GM23338 (cell line): ENCODE measurements at regions not wholly inside any gene's neighbourhood (a gene's known extent, or its start where the extent isn't known, plus 50 kb on each side); places are given as distances from the start of the nearest gene placed in this dataset.

Experiments used
- ATAC-seq: fragments of 200-7000 bp; cut with Tn5 transposase; 3 replicates; pipeline ENCODE4 v1.9.1; 2020
- DNase-seq: peaks from one replicate; pipeline ENCODE4 v3.0.0-alpha.2; 2015; ENCODE audit warnings: low spot score
- H2AFZ ChIP-seq: fragments of 200-600 bp; sonication (generic); 2 replicates; pipeline ENCODE4 v1.8.0; 2016; ENCODE audit warnings: antibody characterized with exemption, mild to moderate bottlenecking, moderate library complexity
- H3F3A ChIP-seq: fragments of 200-600 bp; sonication (generic); replicated peaks from 2 replicates; pipeline ENCODE4 v1.8.0; 2017; ENCODE audit warnings: antibody characterized with exemption, mixed run types, low read depth
- H3K27ac ChIP-seq: fragments of 200-600 bp; sonication (generic); 2 replicates; pipeline ENCODE4 v1.6.1; 2016; ENCODE audit warnings: low read depth
- H3K27me3 ChIP-seq: fragments of 200-600 bp; sonication (generic); 2 replicates; pipeline ENCODE4 v1.8.0; 2016; ENCODE audit warnings: mild to moderate bottlenecking, mixed run types, moderate library complexity; ENCODE audit not compliant: insufficient read depth
- H3K36me3 ChIP-seq: fragments of 200-600 bp; sonication (generic); 2 replicates; pipeline ENCODE4 v1.8.0; 2016; ENCODE audit warnings: mild to moderate bottlenecking; ENCODE audit not compliant: insufficient read depth
- H3K4me1 ChIP-seq: fragments of 200-600 bp; sonication (generic); 2 replicates; pipeline ENCODE4 v1.8.0; 2016; ENCODE audit warnings: mild to moderate bottlenecking, moderate library complexity; ENCODE audit not compliant: insufficient read depth
- H3K4me2 ChIP-seq: fragments of 200-600 bp; sonication (generic); 2 replicates; pipeline ENCODE4 v1.7.1; 2017; ENCODE audit warnings: mixed run types
- H3K4me3 ChIP-seq: fragments of 200-600 bp; sonication (generic); 2 replicates; pipeline ENCODE4 v1.6.1; 2016; ENCODE audit warnings: mixed run types
- H3K79me2 ChIP-seq: fragments of 200-600 bp; sonication (generic); replicated peaks from 2 replicates; pipeline ENCODE4 v1.8.0; 2017; ENCODE audit warnings: mild to moderate bottlenecking; ENCODE audit not compliant: insufficient read depth
- H3K9me2 ChIP-seq: fragments of 200-600 bp; sonication (generic); 2 replicates; pipeline ENCODE4 v1.8.0; 2017; ENCODE audit not compliant: insufficient read depth
- H4K20me1 ChIP-seq: fragments of 200-600 bp; sonication (generic); replicated peaks from 2 replicates; pipeline ENCODE4 v1.8.0; 2017; ENCODE audit warnings: mild to moderate bottlenecking; ENCODE audit not compliant: insufficient read depth
- H3K27ac Mint-ChIP-seq: 2 replicates; pipeline ENCODE4 v1.8.0; 2020; ENCODE audit warnings: inconsistent platforms, mild to moderate bottlenecking, moderate library complexity, mixed read lengths
- H3K27me3 Mint-ChIP-seq: 3 replicates; pipeline ENCODE4 v1.8.0; 2022; ENCODE audit warnings: low read depth, mild to moderate bottlenecking, moderate library complexity, mixed read lengths, inconsistent platforms; ENCODE audit not compliant: insufficient read depth, poor library complexity
- H3K36me3 Mint-ChIP-seq: 3 replicates; pipeline ENCODE4 v1.8.0; 2021; ENCODE audit warnings: low read depth, mild to moderate bottlenecking, inconsistent platforms, moderate library complexity, mixed read lengths
- H3K4me1 Mint-ChIP-seq: 3 replicates; pipeline ENCODE4 v1.8.0; 2020; ENCODE audit warnings: mild to moderate bottlenecking, inconsistent platforms, mixed read lengths
- H3K4me3 Mint-ChIP-seq: 3 replicates; pipeline ENCODE4 v1.8.0; 2021; ENCODE audit warnings: moderate library complexity, mild to moderate bottlenecking, inconsistent platforms, mixed read lengths
- H3K9me3 Mint-ChIP-seq: 3 replicates; pipeline ENCODE4 v1.8.0; 2020; ENCODE audit warnings: moderate library complexity, mild to moderate bottlenecking, inconsistent platforms, mixed read lengths
- CREB1 ChIP-seq: fragments of 250-450 bp; sonication (Bioruptor Pico); IDR thresholded peaks from 2 replicates; pipeline ENCODE4 v1.5.0; 2020; ENCODE audit warnings: low read depth, mild to moderate bottlenecking, moderate library complexity
- ETS1 ChIP-seq: IDR thresholded peaks from 2 replicates; pipeline ENCODE4 v1.6.1; 2016; ENCODE audit warnings: antibody characterized with exemption
- EZH2 ChIP-seq: fragments of 200-600 bp; sonication (generic); IDR thresholded peaks from one replicate; pipeline ENCODE4 v1.8.0; 2017; ENCODE audit warnings: antibody characterized with exemption, mild to moderate bottlenecking, low read depth; ENCODE audit not compliant: unreplicated experiment
- EZH2phosphoT487 ChIP-seq: fragments of 200-600 bp; sonication (generic); IDR thresholded peaks from one replicate; pipeline ENCODE4 v1.8.1; 2018; ENCODE audit warnings: antibody characterized with exemption; ENCODE audit not compliant: unreplicated experiment
- JUNB ChIP-seq: IDR thresholded peaks from one replicate; pipeline ENCODE4 v1.6.1; 2016; ENCODE audit warnings: antibody characterized with exemption; ENCODE audit not compliant: unreplicated experiment
- NANOG ChIP-seq: IDR thresholded peaks from 2 replicates; pipeline ENCODE4 v1.6.1; 2016; ENCODE audit warnings: antibody characterized with exemption, borderline replicate concordance
- POLR2AphosphoS5 ChIP-seq: IDR thresholded peaks from 2 replicates; pipeline ENCODE4 v1.6.1; 2016; ENCODE audit warnings: antibody characterized with exemption, low read depth
- STAT1 ChIP-seq: IDR thresholded peaks from one replicate; pipeline ENCODE4 v1.6.1; 2016; ENCODE audit warnings: antibody characterized with exemption; ENCODE audit not compliant: unreplicated experiment
- ZNF114 ChIP-seq: fragments of 250-450 bp; sonication (Bioruptor Pico); IDR thresholded peaks from 2 replicates; pipeline ENCODE4 v1.5.0; 2020; ENCODE audit warnings: mild to moderate bottlenecking, moderate library complexity
- ZNF331 ChIP-seq: fragments of 250-450 bp; sonication (Bioruptor Pico); IDR thresholded peaks from 2 replicates; pipeline ENCODE4 v1.5.0; 2020; ENCODE audit warnings: low read depth, mild to moderate bottlenecking, moderate library complexity
- TF ChIP-seq, protein P1 (sequence below): IDR thresholded peaks from one replicate; pipeline ENCODE4 v1.6.1; 2018; ENCODE audit warnings: antibody characterized with exemption; ENCODE audit not compliant: unreplicated experiment
- TF ChIP-seq, protein P2 (sequence below), 2 experiments: fragments of 200-600 bp in 1 of 2; sonication (generic) in 1 of 2; conservative IDR thresholded peaks; 2 replicates each; pipeline versions ENCODE4 v1.5.1 to v1.6.1; 2016 to 2017; ENCODE audit warnings: antibody characterized with exemption in 2 of 2, low read depth in 2 of 2, mild to moderate bottlenecking in 2 of 2, moderate library complexity in 1 of 2

GRCh38 chr15:45918839-45919238 lies 284.0 kb downstream of the SQOR start (continued):
- no peak for TF ChIP-seq ZNF114
- TF ChIP-seq, protein P1, sequence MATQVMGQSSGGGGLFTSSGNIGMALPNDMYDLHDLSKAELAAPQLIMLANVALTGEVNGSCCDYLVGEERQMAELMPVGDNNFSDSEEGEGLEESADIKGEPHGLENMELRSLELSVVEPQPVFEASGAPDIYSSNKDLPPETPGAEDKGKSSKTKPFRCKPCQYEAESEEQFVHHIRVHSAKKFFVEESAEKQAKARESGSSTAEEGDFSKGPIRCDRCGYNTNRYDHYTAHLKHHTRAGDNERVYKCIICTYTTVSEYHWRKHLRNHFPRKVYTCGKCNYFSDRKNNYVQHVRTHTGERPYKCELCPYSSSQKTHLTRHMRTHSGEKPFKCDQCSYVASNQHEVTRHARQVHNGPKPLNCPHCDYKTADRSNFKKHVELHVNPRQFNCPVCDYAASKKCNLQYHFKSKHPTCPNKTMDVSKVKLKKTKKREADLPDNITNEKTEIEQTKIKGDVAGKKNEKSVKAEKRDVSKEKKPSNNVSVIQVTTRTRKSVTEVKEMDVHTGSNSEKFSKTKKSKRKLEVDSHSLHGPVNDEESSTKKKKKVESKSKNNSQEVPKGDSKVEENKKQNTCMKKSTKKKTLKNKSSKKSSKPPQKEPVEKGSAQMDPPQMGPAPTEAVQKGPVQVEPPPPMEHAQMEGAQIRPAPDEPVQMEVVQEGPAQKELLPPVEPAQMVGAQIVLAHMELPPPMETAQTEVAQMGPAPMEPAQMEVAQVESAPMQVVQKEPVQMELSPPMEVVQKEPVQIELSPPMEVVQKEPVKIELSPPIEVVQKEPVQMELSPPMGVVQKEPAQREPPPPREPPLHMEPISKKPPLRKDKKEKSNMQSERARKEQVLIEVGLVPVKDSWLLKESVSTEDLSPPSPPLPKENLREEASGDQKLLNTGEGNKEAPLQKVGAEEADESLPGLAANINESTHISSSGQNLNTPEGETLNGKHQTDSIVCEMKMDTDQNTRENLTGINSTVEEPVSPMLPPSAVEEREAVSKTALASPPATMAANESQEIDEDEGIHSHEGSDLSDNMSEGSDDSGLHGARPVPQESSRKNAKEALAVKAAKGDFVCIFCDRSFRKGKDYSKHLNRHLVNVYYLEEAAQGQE, result no peak
- no peak for TF ChIP-seq ZNF331 (CRISPR knock-in tag)
- no peak for TF ChIP-seq JUNB
- TF ChIP-seq, protein P2, sequence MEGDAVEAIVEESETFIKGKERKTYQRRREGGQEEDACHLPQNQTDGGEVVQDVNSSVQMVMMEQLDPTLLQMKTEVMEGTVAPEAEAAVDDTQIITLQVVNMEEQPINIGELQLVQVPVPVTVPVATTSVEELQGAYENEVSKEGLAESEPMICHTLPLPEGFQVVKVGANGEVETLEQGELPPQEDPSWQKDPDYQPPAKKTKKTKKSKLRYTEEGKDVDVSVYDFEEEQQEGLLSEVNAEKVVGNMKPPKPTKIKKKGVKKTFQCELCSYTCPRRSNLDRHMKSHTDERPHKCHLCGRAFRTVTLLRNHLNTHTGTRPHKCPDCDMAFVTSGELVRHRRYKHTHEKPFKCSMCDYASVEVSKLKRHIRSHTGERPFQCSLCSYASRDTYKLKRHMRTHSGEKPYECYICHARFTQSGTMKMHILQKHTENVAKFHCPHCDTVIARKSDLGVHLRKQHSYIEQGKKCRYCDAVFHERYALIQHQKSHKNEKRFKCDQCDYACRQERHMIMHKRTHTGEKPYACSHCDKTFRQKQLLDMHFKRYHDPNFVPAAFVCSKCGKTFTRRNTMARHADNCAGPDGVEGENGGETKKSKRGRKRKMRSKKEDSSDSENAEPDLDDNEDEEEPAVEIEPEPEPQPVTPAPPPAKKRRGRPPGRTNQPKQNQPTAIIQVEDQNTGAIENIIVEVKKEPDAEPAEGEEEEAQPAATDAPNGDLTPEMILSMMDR (conservative IDR thresholded peaks at IDR 0.05; ENCODE audit: low read depth in 2 of 2), result no peak
- no peak for TF ChIP-seq ETS1
- no peak for TF ChIP-seq CREB1 (CRISPR knock-in tag)
- no peak for TF ChIP-seq EZH2phosphoT487

GRCh38 chr15:45919806-45920205 lies 285.0 kb downstream of the SQOR start:
- peak overlapping the region; percentile 38; the same call in 1 of the 2 replicates for H2AFZ ChIP-seq
- no peaks in the 10 kb centered on the region for H4K20me1 ChIP-seq
- no peaks in the 10 kb centered on the region for H3K27me3 ChIP-seq
- H3K9me2 ChIP-seq, result peaks cover 12% of the 10 kb centered on the region
- no peak overlapping the region for H3K27ac Mint-ChIP-seq
- H3K36me3 Mint-ChIP-seq, result peaks cover 3% of the 10 kb centered on the region; the same call in 1 of the 3 replicates
- no peak overlapping the region for H3K4me3 ChIP-seq
- ATAC-seq (no peak), DNase-seq (peak; percentile 2)
- H3K27me3 Mint-ChIP-seq, result peaks cover 6% of the 10 kb centered on the region
- no peaks in the 10 kb centered on the region for H3K4me1 ChIP-seq
- H3K36me3 ChIP-seq, result no peaks in the 10 kb centered on the region
- H3F3A ChIP-seq, result no peaks in the 10 kb centered on the region
- no peak overlapping the region for H3K4me3 Mint-ChIP-seq
- no peak overlapping the region for H3K27ac ChIP-seq
- H3K9me3 Mint-ChIP-seq, result peaks cover 91% of the 10 kb centered on the region
- no peak overlapping the region for H3K4me2 ChIP-seq
- H3K4me1 Mint-ChIP-seq, result no peaks in the 10 kb centered on the region
- no peaks in the 10 kb centered on the region for H3K79me2 ChIP-seq
- no peak for TF ChIP-seq STAT1
- TF ChIP-seq NANOG, result no peak
- TF ChIP-seq ETS1, result no peak
- no peak for TF ChIP-seq ZNF114
- no peak for TF ChIP-seq POLR2AphosphoS5
- no peak for TF ChIP-seq EZH2
- TF ChIP-seq EZH2phosphoT487, result no peak
- TF ChIP-seq, protein P1, result no peak
